Peyer's patch (tissue), 4 donors: ENCODE measurements at regions not wholly inside any gene's neighbourhood (a gene's known extent, or its start where the extent isn't known, plus 50 kb on each side); places are given as distances from the start of the nearest gene placed in this dataset.
"Not testable (repeated sequence)": the region's sequence is repeated elsewhere in the genome, so short reads cannot be mapped to it uniquely, and the experiment has no call there.

ENCODE experiments used
- POLR2A ChIP-seq, 2 donors: fragments of 450-650 bp; IDR thresholded peaks; one replicate each; pipeline ENCODE4 v1.5.1; 2017; ENCODE audit warnings: antibody characterized with exemption in 2 of 2, mild to moderate bottlenecking in 2 of 2, moderate library complexity in 2 of 2
- TF ChIP-seq, protein P1 (sequence below), 6 experiments: fragments of 450-650 bp in 4 of 6; fragments of 200-600 bp in 2 of 6; sonication (generic) in 1 of 6; IDR thresholded peaks; one replicate each; pipeline ENCODE4 v1.5.1; 2017 to 2019; ENCODE audit warnings: antibody characterized with exemption in 6 of 6, mild to moderate bottlenecking in 3 of 6, moderate library complexity in 1 of 6

DNA sequence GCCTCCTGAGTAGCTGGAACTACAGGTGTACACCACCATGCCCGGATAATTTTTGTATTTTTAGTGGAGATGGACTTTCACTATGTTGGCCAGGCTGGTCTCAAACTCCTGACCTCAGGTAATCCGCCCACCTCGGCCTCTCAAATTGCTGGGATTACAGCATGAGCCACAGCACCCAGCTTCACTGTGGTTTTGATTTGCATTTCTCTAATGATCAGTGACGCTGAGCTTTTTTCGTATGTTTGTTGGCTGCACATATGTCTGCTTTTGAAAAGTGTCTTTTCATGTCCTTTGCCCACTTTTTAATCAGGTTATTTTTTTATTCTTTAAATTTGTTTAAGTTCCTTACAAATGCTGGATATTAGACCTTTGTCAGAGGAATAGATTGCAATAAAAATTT, 696.0 kb downstream of the ZBBX start:
- TF ChIP-seq, protein P1, sequence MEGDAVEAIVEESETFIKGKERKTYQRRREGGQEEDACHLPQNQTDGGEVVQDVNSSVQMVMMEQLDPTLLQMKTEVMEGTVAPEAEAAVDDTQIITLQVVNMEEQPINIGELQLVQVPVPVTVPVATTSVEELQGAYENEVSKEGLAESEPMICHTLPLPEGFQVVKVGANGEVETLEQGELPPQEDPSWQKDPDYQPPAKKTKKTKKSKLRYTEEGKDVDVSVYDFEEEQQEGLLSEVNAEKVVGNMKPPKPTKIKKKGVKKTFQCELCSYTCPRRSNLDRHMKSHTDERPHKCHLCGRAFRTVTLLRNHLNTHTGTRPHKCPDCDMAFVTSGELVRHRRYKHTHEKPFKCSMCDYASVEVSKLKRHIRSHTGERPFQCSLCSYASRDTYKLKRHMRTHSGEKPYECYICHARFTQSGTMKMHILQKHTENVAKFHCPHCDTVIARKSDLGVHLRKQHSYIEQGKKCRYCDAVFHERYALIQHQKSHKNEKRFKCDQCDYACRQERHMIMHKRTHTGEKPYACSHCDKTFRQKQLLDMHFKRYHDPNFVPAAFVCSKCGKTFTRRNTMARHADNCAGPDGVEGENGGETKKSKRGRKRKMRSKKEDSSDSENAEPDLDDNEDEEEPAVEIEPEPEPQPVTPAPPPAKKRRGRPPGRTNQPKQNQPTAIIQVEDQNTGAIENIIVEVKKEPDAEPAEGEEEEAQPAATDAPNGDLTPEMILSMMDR (IDR thresholded peaks at IDR 0.05): not testable (repeated sequence)
- not testable (repeated sequence) for TF ChIP-seq POLR2A (IDR thresholded peaks at IDR 0.05)
